ENCODE measurements at regions not wholly inside any gene's neighbourhood (a gene's known extent, or its start where the extent isn't known, plus 50 kb on each side); places are given as distances from the start of the nearest gene placed in this dataset.

- H3K27me3 ChIP-seq (replicated peaks in 1 of 4; ENCODE audit: control extremely low read depth in 1 of 4, control insufficient read depth in 3 of 4, insufficient read depth in 4 of 4, low read length in 3 of 4): no peaks in the 10 kb centered on the region
- intact Hi-C loops (cut with micrococcal nuclease): no loop called here
- DNase-seq: no peak
- ChIA-PET CTCF (no interaction called here), POLR2A (no interaction called here)
- H3K4me2 ChIP-seq (replicated peaks; ENCODE audit: low read depth, low read length, poor library complexity, severe bottlenecking): no peak overlapping the region
- H4K20me1 ChIP-seq (ENCODE audit: control insufficient read depth, insufficient read depth, low read length, poor library complexity, severe bottlenecking): no peaks in the 10 kb centered on the region
- Mint-ChIP-seq H3K9me3 (ENCODE audit: insufficient read depth) (no peaks in the 10 kb centered on the region), H3K27ac (no peak overlapping the region), H3K27me3 (no peaks in the 10 kb centered on the region), H3K4me3 (no peak overlapping the region), H3K4me1 (no peaks in the 10 kb centered on the region)
- H3K9ac ChIP-seq (ENCODE audit: low read length): no peak overlapping the region
- TF ChIP-seq CTCF (IDR thresholded peaks at IDR 0.05) (no peak), EZH2 (IDR thresholded peaks at IDR 0.05; ENCODE audit: borderline replicate concordance, insufficient read depth, low read depth, low read length, poor library complexity, severe bottlenecking) (no peak)
- WGBS (ENCODE audit: insufficient coverage): 67% methylated on average over 1 of the region's 3 CpGs
- H3K9me3 ChIP-seq (ENCODE audit: control extremely low read depth in 1 of 3, control insufficient read depth in 2 of 3, insufficient read depth in 1 of 3, low read length in 2 of 3): peaks cover 0 to 1% (median 0%) of the 10 kb centered on the region in 3 donors
- no peaks in the 10 kb centered on the region for H3K4me1 ChIP-seq (ENCODE audit: control insufficient read depth in 2 of 2, insufficient read depth in 2 of 2, low read length in 2 of 2)
- no peak for ATAC-seq (ENCODE audit: low read depth)
- H3K4me3 ChIP-seq (ENCODE audit: control extremely low read depth in 1 of 5, extremely low read depth in 1 of 5, insufficient read depth in 1 of 5, low read depth in 2 of 5, low read length in 4 of 5): no peak overlapping the region
- H3K36me3 ChIP-seq (replicated peaks in 1 of 2; ENCODE audit: control extremely low read depth in 1 of 2, control insufficient read depth in 1 of 2, extremely low read depth in 1 of 2, insufficient read depth in 2 of 2, low read length in 1 of 2): no peaks in the 10 kb centered on the region
- H3K79me2 ChIP-seq (ENCODE audit: control insufficient read depth, insufficient read depth, low read length): no peaks in the 10 kb centered on the region
- no peak overlapping the region for H3K27ac ChIP-seq (ENCODE audit: low read length in 2 of 2)
- H2AFZ ChIP-seq (ENCODE audit: insufficient read depth, low read depth, low read length, poor library complexity, severe bottlenecking): no peak overlapping the region
Observed at GRCh38 chr10:108327706-108328105, 1163.2 kb upstream of the SORCS1 start.

GRCh38 chr10:108323274-108323798 is 1158.8 kb upstream of the SORCS1 start:
- POLR2A ChIA-PET: no interaction called here
- no peaks in the 10 kb centered on the region for H3K4me1 ChIP-seq (ENCODE audit: control insufficient read depth in 2 of 2, insufficient read depth in 2 of 2, low read length in 2 of 2)
- H3K9me3 Mint-ChIP-seq (ENCODE audit: insufficient read depth): no peaks in the 10 kb centered on the region

More at GRCh38 chr10:108323274-108323798, 1158.8 kb upstream of the SORCS1 start:
- no peaks in the 10 kb centered on the region for H4K20me1 ChIP-seq (ENCODE audit: control insufficient read depth, insufficient read depth, low read length, poor library complexity, severe bottlenecking)
- H3K36me3 ChIP-seq (replicated peaks in 1 of 2; ENCODE audit: control extremely low read depth in 1 of 2, control insufficient read depth in 1 of 2, extremely low read depth in 1 of 2, insufficient read depth in 2 of 2, low read length in 1 of 2): no peaks in the 10 kb centered on the region
- no peaks in the 10 kb centered on the region for H3K27me3 Mint-ChIP-seq
- TF ChIP-seq EZH2 (IDR thresholded peaks at IDR 0.05; ENCODE audit: borderline replicate concordance, insufficient read depth, low read depth, low read length, poor library complexity, severe bottlenecking) (no peak), CTCF (IDR thresholded peaks at IDR 0.05) (no peak)
- no peak overlapping the region for H2AFZ ChIP-seq (ENCODE audit: insufficient read depth, low read depth, low read length, poor library complexity, severe bottlenecking)
- no peaks in the 10 kb centered on the region for H3K27me3 ChIP-seq (replicated peaks in 1 of 4; ENCODE audit: control extremely low read depth in 1 of 4, control insufficient read depth in 3 of 4, insufficient read depth in 4 of 4, low read length in 3 of 4)
- no peak overlapping the region for H3K4me3 ChIP-seq (ENCODE audit: control extremely low read depth in 1 of 5, extremely low read depth in 1 of 5, insufficient read depth in 1 of 5, low read depth in 2 of 5, low read length in 4 of 5)
- no peak for DNase-seq
- peaks cover 0 to 1% (median 0%) of the 10 kb centered on the region in 3 donors for H3K9me3 ChIP-seq (ENCODE audit: control extremely low read depth in 1 of 3, control insufficient read depth in 2 of 3, insufficient read depth in 1 of 3, low read length in 2 of 3)
- intact Hi-C loops (cut with micrococcal nuclease): no loop called here
- no peak overlapping the region for H3K27ac Mint-ChIP-seq
- CTCF ChIA-PET: no interaction called here
- no peak overlapping the region for H3K4me2 ChIP-seq (replicated peaks; ENCODE audit: low read depth, low read length, poor library complexity, severe bottlenecking)
- ATAC-seq (ENCODE audit: low read depth): no peak
- H3K27ac ChIP-seq (ENCODE audit: low read length in 2 of 2): no peak overlapping the region
- H3K9ac ChIP-seq (ENCODE audit: low read length): no peak overlapping the region
- H3K4me1 Mint-ChIP-seq: no peaks in the 10 kb centered on the region
- H3K4me3 Mint-ChIP-seq: no peak overlapping the region
- WGBS (ENCODE audit: insufficient coverage): 100% methylated on average over 1 of the region's 3 CpGs
- H3K79me2 ChIP-seq (ENCODE audit: control insufficient read depth, insufficient read depth, low read length): no peaks in the 10 kb centered on the region

Measured in B cell (primary cell).